ENCODE measurements at regions not wholly inside any gene's neighbourhood (a gene's known extent, or its start where the extent isn't known, plus 50 kb on each side); places are given as distances from the start of the nearest gene placed in this dataset.

GRCh38 chr7:33700001-33700899, 205.1 kb upstream of the BMPER start:
- TF ChIP-seq REST (IDR thresholded peaks at IDR 0.05; ENCODE audit: insufficient read depth in 1 of 2, low read depth in 2 of 2, low read length in 2 of 2): no peak
- no peak for TF ChIP-seq FOXP2 (optimal IDR thresholded peaks at IDR 0.05; ENCODE audit: borderline replicate concordance, extremely low read depth, extremely low read length, insufficient read depth)
- no peak for TF ChIP-seq POLR2AphosphoS5 (IDR thresholded peaks at IDR 0.05; ENCODE audit: low read depth, low read length)
- no peak for TF ChIP-seq SIN3A (IDR thresholded peaks at IDR 0.05; ENCODE audit: borderline replicate concordance, insufficient read depth, low read length)
- no peak for TF ChIP-seq TAF1 (IDR thresholded peaks at IDR 0.05; ENCODE audit: borderline replicate concordance, insufficient read depth, low read length)

- TF ChIP-seq FOXP2 (optimal IDR thresholded peaks at IDR 0.05; ENCODE audit: borderline replicate concordance, extremely low read depth, extremely low read length, insufficient read depth) (no peak), REST (IDR thresholded peaks at IDR 0.05; ENCODE audit: insufficient read depth in 1 of 2, low read depth in 2 of 2, low read length in 2 of 2) (no peak), POLR2AphosphoS5 (IDR thresholded peaks at IDR 0.05; ENCODE audit: low read depth, low read length) (no peak), TAF1 (IDR thresholded peaks at IDR 0.05; ENCODE audit: borderline replicate concordance, insufficient read depth, low read length) (no peak), SIN3A (IDR thresholded peaks at IDR 0.05; ENCODE audit: borderline replicate concordance, insufficient read depth, low read length) (no peak)
These were observed 204.1 kb upstream of the BMPER start for GRCh38 chr7:33701189-33701740.

GRCh38 chr7:33701927-33702326, 203.4 kb upstream of the BMPER start:
- TF ChIP-seq FOXP2 (optimal IDR thresholded peaks at IDR 0.05; ENCODE audit: borderline replicate concordance, extremely low read depth, extremely low read length, insufficient read depth): no peak
- TF ChIP-seq REST (IDR thresholded peaks at IDR 0.05; ENCODE audit: insufficient read depth in 1 of 2, low read depth in 2 of 2, low read length in 2 of 2): no peak
- no peak for TF ChIP-seq SIN3A (IDR thresholded peaks at IDR 0.05; ENCODE audit: borderline replicate concordance, insufficient read depth, low read length)
- no peak for TF ChIP-seq TAF1 (IDR thresholded peaks at IDR 0.05; ENCODE audit: borderline replicate concordance, insufficient read depth, low read length)
- no peak for TF ChIP-seq POLR2AphosphoS5 (IDR thresholded peaks at IDR 0.05; ENCODE audit: low read depth, low read length)

GRCh38 chr7:33702514-33703054, 202.8 kb upstream of the BMPER start:
- TF ChIP-seq FOXP2 (optimal IDR thresholded peaks at IDR 0.05; ENCODE audit: borderline replicate concordance, extremely low read depth, extremely low read length, insufficient read depth): no peak
- no peak for TF ChIP-seq POLR2AphosphoS5 (IDR thresholded peaks at IDR 0.05; ENCODE audit: low read depth, low read length)
- TF ChIP-seq TAF1 (IDR thresholded peaks at IDR 0.05; ENCODE audit: borderline replicate concordance, insufficient read depth, low read length): no peak
- no peak for TF ChIP-seq SIN3A (IDR thresholded peaks at IDR 0.05; ENCODE audit: borderline replicate concordance, insufficient read depth, low read length)
- no peak for TF ChIP-seq REST (IDR thresholded peaks at IDR 0.05; ENCODE audit: insufficient read depth in 1 of 2, low read depth in 2 of 2, low read length in 2 of 2)

Data from PFSK-1 (cell line).